Activated T-cell treated with anti-CD3 and anti-CD28 coated beads for 24 hours (primary cell): ENCODE measurements at regions not wholly inside any gene's neighbourhood (a gene's known extent, or its start where the extent isn't known, plus 50 kb on each side); places are given as distances from the start of the nearest gene placed in this dataset.
"Not testable (repeated sequence)": the region's sequence is repeated elsewhere in the genome, so short reads cannot be mapped to it uniquely, and the experiment has no call there.

Experiments used
- DNase-seq: peaks from one replicate; pipeline ENCODE4 v3.0.0-alpha.2; 2020; ENCODE audit warnings: low read depth

DNA sequence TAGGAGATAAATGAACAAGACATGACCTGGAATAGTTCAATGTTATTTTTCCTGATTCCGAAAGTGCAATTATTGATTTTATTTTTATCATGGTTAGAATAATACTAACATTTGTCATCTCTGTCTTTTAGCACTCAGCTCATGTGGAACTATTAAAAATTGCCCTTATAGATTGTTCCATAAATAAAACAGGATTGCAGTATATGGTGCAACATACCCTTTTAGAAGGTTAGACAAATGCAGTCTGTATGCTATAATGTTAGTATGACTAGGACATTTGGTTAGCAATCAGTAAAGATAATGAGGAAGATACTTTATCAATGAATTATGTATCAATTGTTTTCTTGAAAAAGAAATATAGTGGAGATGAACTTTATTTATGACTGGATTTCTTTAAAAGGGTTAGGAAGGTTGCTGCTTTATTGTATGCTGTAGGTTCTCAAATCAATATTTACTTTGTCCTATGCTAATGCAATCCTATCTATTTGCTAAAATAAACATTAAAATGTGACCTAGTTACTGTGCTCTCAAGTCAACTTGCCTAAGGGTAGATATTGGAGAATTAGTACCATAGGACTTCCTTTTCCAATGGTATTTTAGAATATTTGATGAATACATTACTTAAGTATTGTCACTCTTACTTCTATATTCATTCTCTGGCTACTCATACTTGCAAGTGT lies 348.9 kb upstream of the ISL1 start:
- DNase-seq: no peak

- DNase-seq: no peak
Measured at GRCh38 chr5:51039424-51040329, 343.6 kb upstream of the ISL1 start.

DNA sequence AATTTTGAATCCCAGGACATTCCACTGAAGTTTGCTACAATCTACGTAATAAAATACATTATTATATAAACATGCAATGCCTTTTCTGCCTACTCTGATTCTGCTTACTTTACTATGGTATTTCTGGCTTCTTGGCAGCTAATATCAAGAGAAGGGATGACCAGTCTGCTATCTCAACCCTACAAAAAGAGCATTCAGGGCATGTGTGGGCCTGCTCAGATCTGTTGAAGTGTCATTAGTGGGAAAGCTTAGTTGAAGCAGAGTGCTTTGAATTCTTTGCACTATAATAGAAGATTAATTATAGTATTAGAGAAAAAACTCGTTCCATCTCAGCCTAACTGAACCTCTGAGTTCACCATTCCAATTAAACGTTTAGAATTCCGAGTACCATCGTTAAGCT lies 339.5 kb upstream of the ISL1 start:
- DNase-seq: no peak

DNA sequence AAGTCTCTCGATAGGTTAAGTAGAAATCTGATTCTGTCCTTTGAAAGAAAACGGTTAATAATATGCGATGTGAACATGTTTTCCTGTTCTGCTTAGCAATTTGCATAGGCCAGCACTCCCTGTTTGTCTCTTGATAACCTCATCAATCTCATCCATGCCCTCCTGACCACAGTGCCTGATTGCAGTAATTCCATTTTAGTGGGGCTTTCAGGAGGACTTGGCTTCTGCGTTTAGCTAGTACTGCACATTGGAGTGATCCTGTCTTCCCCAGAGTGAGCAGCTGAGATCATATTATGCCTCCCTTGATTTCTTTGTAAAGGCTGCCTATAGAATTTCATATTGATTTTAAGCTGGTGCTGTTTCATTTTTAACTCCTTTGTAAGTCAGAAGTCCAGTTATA lies 335.9 kb upstream of the ISL1 start:
- DNase-seq: no peak

DNA sequence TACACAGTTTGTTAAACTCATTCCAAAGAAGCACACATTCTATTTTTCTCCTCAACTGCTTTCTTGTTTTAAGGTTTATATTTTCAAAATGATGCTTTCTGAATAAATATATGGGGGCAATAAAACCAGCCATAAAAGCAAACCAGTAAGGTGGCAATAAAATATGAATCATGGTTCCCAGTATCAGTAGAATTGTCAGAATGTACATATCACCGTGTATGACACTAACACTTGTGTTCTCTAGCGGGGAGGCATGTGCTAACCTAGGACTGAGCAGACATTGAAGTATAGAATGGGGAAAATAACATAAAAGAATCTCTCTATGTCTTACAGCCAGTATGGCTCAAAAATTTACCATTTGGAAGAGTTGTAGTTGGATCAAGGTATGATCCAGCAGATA lies 329.9 kb upstream of the ISL1 start:
- DNase-seq: no peak

- DNase-seq: no peak
Measured at GRCh38 chr5:51060953-51061352, 322.3 kb upstream of the ISL1 start.

DNA sequence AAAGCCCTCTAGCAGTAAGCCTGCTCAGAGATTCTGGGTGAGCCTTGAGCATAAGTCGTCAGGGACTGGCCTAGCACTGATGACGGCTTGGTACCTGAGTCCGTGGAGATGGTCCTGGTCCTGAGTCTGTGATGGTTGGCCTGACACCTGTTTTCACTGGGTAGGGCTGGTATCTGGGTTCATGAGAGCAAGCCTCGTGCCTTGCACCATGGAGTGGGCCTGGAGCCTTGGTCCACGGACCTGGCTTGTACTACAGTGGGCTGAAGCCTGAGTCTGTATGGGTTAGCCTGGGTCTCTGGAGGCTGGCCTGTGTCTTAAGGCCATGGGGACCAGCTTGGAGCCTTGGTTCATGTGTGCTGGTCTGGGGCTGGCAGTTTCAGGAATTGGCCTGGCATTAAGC lies 310.3 kb upstream of the ISL1 start:
- DNase-seq: no peak

DNA sequence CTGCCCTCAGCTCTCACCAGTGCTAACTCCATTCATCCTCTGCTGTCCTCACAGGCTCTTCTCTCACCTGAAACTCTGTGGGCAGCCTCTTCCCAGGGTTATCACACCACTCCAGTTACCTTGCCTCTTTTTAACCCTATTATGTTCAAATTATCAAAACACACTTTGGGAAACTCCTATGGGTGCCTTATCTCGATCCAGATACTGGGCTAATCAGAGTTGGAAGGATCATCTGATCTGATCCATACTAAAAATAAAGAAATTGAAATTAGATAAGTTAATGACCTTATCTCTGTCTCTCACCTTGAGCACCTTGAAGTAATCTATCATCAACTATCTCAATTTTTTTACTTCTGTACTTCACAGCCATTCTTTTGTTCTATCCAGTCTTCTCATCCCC lies 300.5 kb upstream of the ISL1 start:
- DNase-seq: no peak

DNA sequence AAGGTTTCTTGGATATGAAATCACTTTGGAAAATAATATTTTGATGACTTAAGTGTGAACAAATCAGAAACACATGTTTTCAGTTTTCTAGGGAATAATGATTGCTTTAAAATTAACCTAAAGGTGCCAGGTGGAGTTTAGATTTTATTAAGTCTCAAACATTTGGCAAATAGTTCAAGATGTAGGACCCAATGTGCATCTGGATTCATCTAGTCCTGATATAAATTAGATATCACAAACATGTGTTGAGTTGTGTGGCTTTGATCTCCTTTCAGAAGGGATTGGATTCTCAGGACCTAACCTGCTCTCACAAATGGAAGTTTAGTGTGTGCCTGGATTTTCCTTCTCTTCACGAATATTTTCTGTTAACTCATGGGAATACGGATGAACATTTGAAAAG lies 291.4 kb upstream of the ISL1 start:
- no peak for DNase-seq

DNA sequence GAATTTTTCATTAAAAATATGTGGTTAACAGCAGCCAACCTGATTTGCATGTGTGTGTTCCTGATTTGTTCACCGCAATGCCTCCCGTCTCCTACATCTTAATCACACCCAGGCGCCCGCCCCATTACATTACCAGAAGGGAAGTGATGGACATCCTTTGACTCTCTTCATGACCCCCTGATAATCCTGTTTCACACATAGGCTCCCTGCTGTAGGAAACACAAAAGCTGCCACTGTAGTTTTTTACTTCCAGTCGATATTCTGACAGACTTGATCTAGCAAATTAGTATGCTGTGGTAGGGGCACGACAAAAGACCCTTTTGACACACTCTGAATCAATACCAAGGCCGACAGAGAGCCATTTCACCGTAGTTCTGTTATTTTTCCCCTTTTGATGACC lies 287.8 kb upstream of the ISL1 start:
- no peak for DNase-seq

- no peak for DNase-seq
Measured at GRCh38 chr5:51096859-51097258, 286.4 kb upstream of the ISL1 start.

- DNase-seq: no peak
Measured at GRCh38 chr5:51099173-51099853, 283.9 kb upstream of the ISL1 start.

DNA sequence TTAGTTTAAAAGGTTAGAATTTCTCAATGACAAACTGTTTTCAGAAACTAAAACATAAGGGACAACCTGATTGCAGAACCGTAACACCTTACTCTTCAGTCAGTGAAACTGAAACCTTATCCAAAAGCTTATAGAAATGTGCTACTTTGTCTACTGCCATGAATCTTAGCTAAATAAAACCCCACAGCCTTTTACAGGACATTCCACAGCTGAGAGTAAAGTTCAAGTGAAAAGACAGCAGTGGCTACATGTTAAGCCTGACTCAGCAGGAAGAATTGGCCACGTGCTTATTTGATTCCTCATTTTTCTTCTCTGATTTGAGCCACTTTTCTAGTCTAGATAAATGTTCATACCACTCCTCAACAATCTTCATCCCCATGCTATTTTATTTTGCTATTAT lies 278.7 kb upstream of the ISL1 start:
- DNase-seq: no peak

DNA sequence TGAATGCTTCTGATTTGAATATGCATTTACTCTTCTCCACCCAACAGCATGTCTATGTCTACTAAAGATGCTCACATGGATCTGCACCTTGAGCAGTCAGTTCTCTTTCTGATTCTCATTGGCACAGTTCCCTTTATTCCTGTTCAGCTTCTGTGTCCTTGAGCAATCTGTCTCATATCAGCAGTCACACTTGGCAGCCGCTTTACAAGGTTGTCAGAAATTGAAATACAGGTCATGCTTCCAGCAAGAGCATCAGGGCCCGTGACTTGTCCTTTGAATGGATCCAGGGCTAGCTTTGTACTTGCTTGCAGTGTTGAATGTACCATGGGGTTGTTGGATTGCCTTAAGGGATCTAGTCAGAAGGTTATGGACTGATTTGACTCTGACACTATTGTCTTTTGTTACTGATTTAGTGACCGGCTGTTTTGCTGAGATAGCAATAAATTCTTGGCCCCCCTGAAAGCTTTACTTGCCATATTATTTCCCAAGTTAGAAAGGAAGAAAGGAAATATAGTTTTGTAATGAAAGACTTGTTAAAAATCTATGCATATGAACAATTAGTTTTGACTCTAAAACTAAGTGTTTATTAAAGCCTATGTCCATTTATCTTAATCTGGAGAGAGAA lies 273.4 kb upstream of the ISL1 start:
- DNase-seq: no peak

DNA sequence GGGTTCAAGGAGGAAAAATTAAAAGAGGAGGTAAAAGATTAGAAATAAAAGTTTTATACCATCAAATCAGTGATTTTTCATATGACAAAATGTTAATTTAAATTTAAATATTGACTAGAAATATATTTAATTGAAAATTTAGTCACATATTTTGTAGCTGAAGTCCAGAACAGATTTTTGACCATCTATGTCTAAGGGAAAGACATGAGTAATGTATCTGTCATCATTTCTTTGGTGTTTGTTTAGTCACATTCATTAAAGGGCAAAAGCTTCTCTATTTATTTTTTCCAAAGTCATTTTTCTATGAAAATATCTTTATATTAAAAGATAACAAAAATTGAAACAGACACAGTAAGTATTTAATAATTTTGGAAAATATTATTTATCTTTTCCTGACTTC lies 252.0 kb upstream of the ISL1 start:
- no peak for DNase-seq

- DNase-seq: no peak
Measured at GRCh38 chr5:51138164-51138563, 245.1 kb upstream of the ISL1 start.

DNA sequence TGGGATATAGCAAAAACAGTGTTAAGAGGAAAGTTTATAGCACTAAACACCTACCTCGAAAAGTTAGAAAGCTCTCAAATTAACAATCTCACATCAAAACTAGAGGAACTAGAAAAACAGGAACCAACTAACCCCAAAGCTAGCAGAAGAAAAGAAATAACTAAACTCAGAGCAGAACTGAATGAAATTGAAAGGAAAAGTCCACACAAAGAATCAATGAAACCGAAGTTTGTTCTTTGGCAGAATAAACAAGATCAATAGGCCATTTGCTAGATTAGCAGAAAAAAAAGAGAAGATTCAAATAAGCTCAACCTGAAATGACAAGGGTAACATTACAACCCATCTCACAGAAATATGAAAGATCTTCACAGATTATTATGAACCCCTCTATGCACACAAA lies 234.8 kb upstream of the ISL1 start:
- no peak for DNase-seq

GRCh38 chr5:51156222-51156621 lies 227.0 kb upstream of the ISL1 start:
- DNase-seq: no peak

GRCh38 chr5:51156838-51157237 lies 226.4 kb upstream of the ISL1 start:
- DNase-seq: no peak

GRCh38 chr5:51159164-51159563 lies 224.1 kb upstream of the ISL1 start:
- no peak for DNase-seq

GRCh38 chr5:51159606-51160005 lies 223.6 kb upstream of the ISL1 start:
- DNase-seq: no peak

DNA sequence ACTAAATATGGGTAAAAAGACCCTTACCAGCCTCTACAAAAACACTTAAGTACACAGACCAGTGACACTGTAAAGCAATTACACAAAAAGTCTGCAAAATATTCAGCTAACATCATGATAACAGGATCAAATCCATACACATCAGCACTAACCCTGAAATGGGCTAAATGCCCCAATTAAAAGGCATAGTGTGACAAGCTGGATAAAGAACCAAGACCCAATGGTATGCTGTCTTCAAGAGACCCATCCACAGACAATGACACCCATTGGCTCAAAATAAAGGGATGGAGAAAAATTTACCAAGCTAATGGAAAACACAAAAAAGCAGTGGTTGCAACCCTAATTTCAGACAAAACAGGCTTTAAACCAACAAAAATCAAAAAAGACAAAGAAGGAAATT lies 221.0 kb upstream of the ISL1 start:
- no peak for DNase-seq

DNA sequence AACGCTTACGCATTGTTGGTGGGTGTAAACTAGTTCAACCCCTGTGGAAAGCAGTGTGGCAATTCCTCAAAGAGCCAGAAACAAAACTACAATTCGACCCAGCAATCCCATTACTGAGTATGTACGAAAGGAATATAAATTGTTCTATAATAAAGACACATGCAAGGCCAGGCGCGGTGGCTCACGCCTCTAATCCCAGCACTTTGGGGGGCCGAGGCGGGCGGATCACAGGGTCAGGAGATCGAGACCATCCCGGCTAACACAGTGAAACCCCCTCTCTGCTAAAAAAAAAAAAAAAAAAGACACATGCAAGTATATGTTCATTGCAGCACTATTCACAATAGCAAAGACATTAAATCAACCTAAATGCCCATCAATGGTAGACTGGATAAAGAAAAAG lies 217.6 kb upstream of the ISL1 start:
- DNase-seq: not testable (repeated sequence)
